ENCODE measurements at regions not wholly inside any gene's neighbourhood (a gene's known extent, or its start where the extent isn't known, plus 50 kb on each side); places are given as distances from the start of the nearest gene placed in this dataset.
A peak's percentile ranks its signal among the peaks of the same experiment; 100 is the strongest.

DNA sequence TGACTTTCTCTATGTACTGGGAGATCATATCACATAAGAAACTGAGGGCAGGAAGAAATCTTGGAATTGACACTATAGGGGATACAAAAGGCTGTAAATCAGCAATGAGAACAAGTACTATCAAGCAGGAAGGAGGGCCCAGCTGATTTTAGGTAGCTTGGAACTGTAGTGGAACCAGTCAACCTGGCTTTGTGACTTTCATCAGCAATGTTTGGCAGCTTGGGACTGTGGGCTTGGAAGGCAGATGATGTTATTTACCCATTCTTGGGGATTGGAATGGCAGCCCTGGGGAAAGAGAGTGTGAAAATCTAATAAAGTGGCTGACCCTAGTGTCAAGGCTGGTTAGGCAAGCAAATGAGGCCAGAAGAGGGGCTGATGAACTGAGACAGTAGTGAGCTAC lies 1073.3 kb downstream of the ADGRL2 start:
- ATAC-seq (ENCODE audit: insufficient number of reproducible peaks, low FRiP score, low read depth), result no peak
- Histone ChIP-seq H3K9me3 (no peaks in the 10 kb centered on the region), H3K27ac (no peak overlapping the region), H3K27me3 (replicated peaks; ENCODE audit: insufficient read depth) (no peaks in the 10 kb centered on the region), H3K36me3 (no peaks in the 10 kb centered on the region), H3K4me3 (no peak overlapping the region), H3K4me1 (ENCODE audit: control insufficient read depth in 1 of 2, low read depth in 2 of 2) (peaks cover 0 to 4% of the 10 kb centered on the region in 2 donors)
- TF ChIP-seq, protein P1, sequence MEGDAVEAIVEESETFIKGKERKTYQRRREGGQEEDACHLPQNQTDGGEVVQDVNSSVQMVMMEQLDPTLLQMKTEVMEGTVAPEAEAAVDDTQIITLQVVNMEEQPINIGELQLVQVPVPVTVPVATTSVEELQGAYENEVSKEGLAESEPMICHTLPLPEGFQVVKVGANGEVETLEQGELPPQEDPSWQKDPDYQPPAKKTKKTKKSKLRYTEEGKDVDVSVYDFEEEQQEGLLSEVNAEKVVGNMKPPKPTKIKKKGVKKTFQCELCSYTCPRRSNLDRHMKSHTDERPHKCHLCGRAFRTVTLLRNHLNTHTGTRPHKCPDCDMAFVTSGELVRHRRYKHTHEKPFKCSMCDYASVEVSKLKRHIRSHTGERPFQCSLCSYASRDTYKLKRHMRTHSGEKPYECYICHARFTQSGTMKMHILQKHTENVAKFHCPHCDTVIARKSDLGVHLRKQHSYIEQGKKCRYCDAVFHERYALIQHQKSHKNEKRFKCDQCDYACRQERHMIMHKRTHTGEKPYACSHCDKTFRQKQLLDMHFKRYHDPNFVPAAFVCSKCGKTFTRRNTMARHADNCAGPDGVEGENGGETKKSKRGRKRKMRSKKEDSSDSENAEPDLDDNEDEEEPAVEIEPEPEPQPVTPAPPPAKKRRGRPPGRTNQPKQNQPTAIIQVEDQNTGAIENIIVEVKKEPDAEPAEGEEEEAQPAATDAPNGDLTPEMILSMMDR (IDR thresholded peaks at IDR 0.05), result no peak
- DNase-seq (ENCODE audit: low spot score), result no peak

- ATAC-seq (ENCODE audit: insufficient number of reproducible peaks, low FRiP score, low read depth) (no peak), DNase-seq (ENCODE audit: low spot score) (no peak)
- no peak overlapping the region for H3K27ac ChIP-seq
- H3K4me3 ChIP-seq, result no peak overlapping the region
- no peaks in the 10 kb centered on the region for H3K36me3 ChIP-seq
- no peaks in the 10 kb centered on the region for H3K27me3 ChIP-seq (replicated peaks; ENCODE audit: insufficient read depth)
- H3K9me3 ChIP-seq, result no peaks in the 10 kb centered on the region
- peaks cover 0 to 19% of the 10 kb centered on the region in 2 donors for H3K4me1 ChIP-seq (ENCODE audit: control insufficient read depth in 1 of 2, low read depth in 2 of 2)
- TF ChIP-seq, protein P1 (IDR thresholded peaks at IDR 0.05), result no peak
Observed at GRCh38 chr1:82870332-82870731, 1069.6 kb downstream of the ADGRL2 start.

GRCh38 chr1:82867781-82868180 lies 1067.0 kb downstream of the ADGRL2 start:
- no peak for ATAC-seq (ENCODE audit: insufficient number of reproducible peaks, low FRiP score, low read depth)
- TF ChIP-seq, protein P1 (IDR thresholded peaks at IDR 0.05), result no peak

DNA sequence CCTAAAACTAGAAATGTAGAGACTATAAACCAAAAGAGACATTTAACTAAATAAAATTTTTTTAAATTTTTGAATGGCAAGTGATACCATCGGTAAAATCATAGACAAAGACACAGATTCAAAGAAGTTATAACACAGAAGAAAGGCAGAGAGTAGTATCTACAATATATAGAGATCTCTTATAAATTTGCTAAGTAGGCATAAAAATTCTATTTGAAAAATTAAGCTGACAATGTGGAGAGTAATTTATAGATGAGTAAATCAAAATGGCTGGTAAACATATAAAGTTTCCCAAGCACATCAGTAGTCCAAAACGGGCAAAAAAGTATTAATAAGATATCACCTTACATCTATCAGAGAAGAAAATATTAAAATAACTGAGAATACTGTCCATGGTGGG lies 1061.0 kb downstream of the ADGRL2 start:
- TF ChIP-seq, protein P1 (IDR thresholded peaks at IDR 0.05), result no peak
- DNase-seq (ENCODE audit: low spot score), result no peak
- no peaks in the 10 kb centered on the region for H3K9me3 ChIP-seq
- no peak overlapping the region for H3K27ac ChIP-seq
- H3K27me3 ChIP-seq (replicated peaks; ENCODE audit: insufficient read depth), result no peaks in the 10 kb centered on the region
- H3K36me3 ChIP-seq, result no peaks in the 10 kb centered on the region
- no peak overlapping the region for H3K4me3 ChIP-seq
- H3K4me1 ChIP-seq (ENCODE audit: control insufficient read depth in 1 of 2, low read depth in 2 of 2), result peaks cover 0 to 11% of the 10 kb centered on the region in 2 donors
- no peak for ATAC-seq (ENCODE audit: insufficient number of reproducible peaks, low FRiP score, low read depth)

More at GRCh38 chr1:82867781-82868180, 1067.0 kb downstream of the ADGRL2 start:
- peak overlapping the region; percentile 26 to 48 for H3K27ac ChIP-seq
- H3K4me3 ChIP-seq, result no peak overlapping the region
- no peak for DNase-seq (ENCODE audit: low spot score)
- no peaks in the 10 kb centered on the region for H3K27me3 ChIP-seq (replicated peaks; ENCODE audit: insufficient read depth)
- H3K9me3 ChIP-seq, result no peaks in the 10 kb centered on the region
- H3K36me3 ChIP-seq, result no peaks in the 10 kb centered on the region
- peaks cover 0 to 19% of the 10 kb centered on the region in 2 donors for H3K4me1 ChIP-seq (ENCODE audit: control insufficient read depth in 1 of 2, low read depth in 2 of 2)

DNA sequence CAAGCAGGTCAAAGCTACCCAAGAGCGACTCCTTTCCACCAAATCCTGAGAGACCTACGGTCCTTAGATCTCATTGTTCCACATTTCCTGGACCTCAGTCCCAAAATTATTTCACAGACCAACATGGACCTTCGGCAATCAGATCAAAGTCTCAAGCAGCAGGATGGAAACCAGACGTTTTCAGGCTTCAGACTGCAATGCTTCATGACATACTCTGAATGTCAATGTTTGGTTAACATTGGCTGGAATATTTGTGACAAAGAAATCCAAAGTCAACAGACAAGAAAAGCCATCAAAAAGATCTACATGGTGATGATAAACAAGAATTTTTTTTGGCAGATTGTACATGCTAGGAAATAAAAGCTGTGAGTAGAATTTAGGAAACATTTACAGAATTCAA lies 1057.3 kb downstream of the ADGRL2 start:
- Histone ChIP-seq H3K4me3 (no peak overlapping the region), H3K4me1 (ENCODE audit: control insufficient read depth in 1 of 2, low read depth in 2 of 2) (peaks cover 0 to 11% of the 10 kb centered on the region in 2 donors), H3K36me3 (no peaks in the 10 kb centered on the region), H3K27me3 (replicated peaks; ENCODE audit: insufficient read depth) (no peaks in the 10 kb centered on the region), H3K27ac (no peak overlapping the region), H3K9me3 (no peaks in the 10 kb centered on the region)
- no peak for ATAC-seq (ENCODE audit: insufficient number of reproducible peaks, low FRiP score, low read depth)
- TF ChIP-seq, protein P1 (IDR thresholded peaks at IDR 0.05), result no peak
- no peak for DNase-seq (ENCODE audit: low spot score)

Data from thoracic aorta (tissue), 2 donors.